Natural killer cell (primary cell): ENCODE measurements at regions not wholly inside any gene's neighbourhood (a gene's known extent, or its start where the extent isn't known, plus 50 kb on each side); places are given as distances from the start of the nearest gene placed in this dataset.

ENCODE experiments used
- ATAC-seq, 3 donors: fragments of 150-1000 bp in 2 of 3; fragments of 200-7000 bp in 1 of 3; cut with Tn5 transposase; 1 replicate in 1 of 3; 2 replicates in 2 of 3; pipeline ENCODE4 v1.10.0; 2021; ENCODE audit warnings: mild to moderate bottlenecking in 2 of 3, moderate library complexity in 2 of 3
- DNase-seq, 2 donors: peaks; one replicate each; pipeline versions ENCODE4 v3.0.0 to v3.0.0-alpha.2; 2013 to 2021; ENCODE audit warnings: mixed read lengths in 1 of 2
- H3K27ac ChIP-seq: one replicate; pipeline ENCODE4 v1.5.1; 2013; ENCODE audit warnings: mild to moderate bottlenecking, low read length
- H3K27me3 ChIP-seq: one replicate; pipeline ENCODE4 v1.6.1; 2013; ENCODE audit warnings: low read length; ENCODE audit not compliant: control insufficient read depth, insufficient read depth
- H3K36me3 ChIP-seq: one replicate; pipeline ENCODE4 v1.6.1; 2013; ENCODE audit warnings: low read length; ENCODE audit not compliant: control insufficient read depth, insufficient read depth
- H3K4me1 ChIP-seq: one replicate; pipeline ENCODE4 v1.6.1; 2013; ENCODE audit warnings: low read length; ENCODE audit not compliant: control insufficient read depth, insufficient read depth
- H3K4me3 ChIP-seq: one replicate; pipeline ENCODE4 v1.5.1; 2013; ENCODE audit warnings: low read length
- H3K9me3 ChIP-seq: one replicate; pipeline ENCODE4 v1.6.1; 2013; ENCODE audit warnings: low read length; ENCODE audit not compliant: control insufficient read depth, insufficient read depth
- H3K27ac Mint-ChIP-seq, 2 donors: one replicate each; pipeline ENCODE4 v1.8.0; 2022; ENCODE audit warnings: mild to moderate bottlenecking in 2 of 2, mixed read lengths in 2 of 2, moderate library complexity in 1 of 2
- H3K27me3 Mint-ChIP-seq, 2 donors: one replicate each; pipeline ENCODE4 v1.8.0; 2022; ENCODE audit warnings: low read depth in 2 of 2, mixed read lengths in 2 of 2
- H3K36me3 Mint-ChIP-seq: one replicate; pipeline ENCODE4 v1.8.0; 2022; ENCODE audit warnings: mixed read lengths
- H3K4me1 Mint-ChIP-seq, 2 donors: one replicate each; pipeline ENCODE4 v1.8.0; 2022; ENCODE audit warnings: mixed read lengths in 2 of 2
- H3K4me3 Mint-ChIP-seq: one replicate; pipeline ENCODE4 v1.8.0; 2022; ENCODE audit warnings: mild to moderate bottlenecking, moderate library complexity, mixed read lengths
- H3K9me3 Mint-ChIP-seq, 2 donors: one replicate each; pipeline ENCODE4 v1.8.0; 2022; ENCODE audit warnings: mixed read lengths in 2 of 2
- CTCF ChIP-seq: fragments of 200-600 bp; IDR thresholded peaks from one replicate; pipeline ENCODE4 v1.8.0; 2022; ENCODE audit warnings: antibody characterized with exemption
- WGBS: methylation state at CpG from one replicate; pipeline ENCODE4 v1.1.7; 2013; ENCODE audit warnings: missing lambda C conversion rate; ENCODE audit not compliant: insufficient coverage; 5-methylcytosine and 5-hydroxymethylcytosine counted together
- intact Hi-C: fragments of 100-400 bp; cut with micrococcal nuclease; formaldehyde crosslinking; loops from one replicate; pipeline ENCODE4 v1.14.2; 2022

GRCh38 chr16:65576139-65576538 is 454.3 kb upstream of the CDH11 start:
- no peaks in the 10 kb centered on the region for H3K27me3 ChIP-seq
- Mint-ChIP-seq H3K36me3 (no peaks in the 10 kb centered on the region), H3K27me3 (no peaks in the 10 kb centered on the region), H3K4me3 (no peak overlapping the region), H3K27ac (no peak overlapping the region), H3K4me1 (no peaks in the 10 kb centered on the region), H3K9me3 (peaks cover 0 to 4% of the 10 kb centered on the region in 2 donors)
- intact Hi-C loops: no loop called here
- no peaks in the 10 kb centered on the region for H3K36me3 ChIP-seq
- H3K4me1 ChIP-seq: no peaks in the 10 kb centered on the region
- no peak for TF ChIP-seq CTCF
- H3K9me3 ChIP-seq: no peaks in the 10 kb centered on the region
- H3K4me3 ChIP-seq: no peak overlapping the region
- no peak for DNase-seq
- H3K27ac ChIP-seq: no peak overlapping the region
- WGBS: 88% methylated on average over 11 of the region's 11 CpGs
- no peak for ATAC-seq

- Mint-ChIP-seq H3K9me3 (peaks cover 0 to 7% of the 10 kb centered on the region in 2 donors), H3K27me3 (no peaks in the 10 kb centered on the region), H3K4me1 (no peaks in the 10 kb centered on the region), H3K27ac (no peak overlapping the region), H3K36me3 (no peaks in the 10 kb centered on the region), H3K4me3 (no peak overlapping the region)
- H3K4me1 ChIP-seq: no peaks in the 10 kb centered on the region
- H3K9me3 ChIP-seq: no peaks in the 10 kb centered on the region
- H3K4me3 ChIP-seq: no peak overlapping the region
- intact Hi-C loops: no loop called here
- ATAC-seq: no peak
- TF ChIP-seq CTCF: no peak
- H3K27ac ChIP-seq: no peak overlapping the region
- no peaks in the 10 kb centered on the region for H3K36me3 ChIP-seq
- no peak for DNase-seq
- H3K27me3 ChIP-seq: no peaks in the 10 kb centered on the region
- 69% methylated on average over 10 of the region's 13 CpGs for WGBS
These were observed 452.6 kb upstream of the CDH11 start for GRCh38 chr16:65574326-65574966.

- WGBS: 67% methylated on average over 1 of the region's 1 CpG
- Histone ChIP-seq H3K4me1 (no peaks in the 10 kb centered on the region), H3K9me3 (no peaks in the 10 kb centered on the region), H3K4me3 (no peak overlapping the region), H3K36me3 (no peaks in the 10 kb centered on the region), H3K27me3 (no peaks in the 10 kb centered on the region), H3K27ac (no peak overlapping the region)
- no peak overlapping the region for H3K27ac Mint-ChIP-seq
- H3K36me3 Mint-ChIP-seq: no peaks in the 10 kb centered on the region
- DNase-seq (no peak), ATAC-seq (no peak)
- peaks cover 0 to 7% of the 10 kb centered on the region in 2 donors for H3K9me3 Mint-ChIP-seq
- TF ChIP-seq CTCF: no peak
- intact Hi-C loops: no loop called here
- no peak overlapping the region for H3K4me3 Mint-ChIP-seq
- no peaks in the 10 kb centered on the region for H3K4me1 Mint-ChIP-seq
- H3K27me3 Mint-ChIP-seq: no peaks in the 10 kb centered on the region
These were observed 450.3 kb upstream of the CDH11 start for GRCh38 chr16:65572156-65572555.

GRCh38 chr16:65570261-65570660 is 448.4 kb upstream of the CDH11 start:
- no peak for DNase-seq
- no peak overlapping the region for H3K4me3 Mint-ChIP-seq
- H3K27me3 Mint-ChIP-seq: no peaks in the 10 kb centered on the region
- no CpG with 5 or more reads among the region's 1 CpG for WGBS
- no peak overlapping the region for H3K27ac Mint-ChIP-seq
- no peak for ATAC-seq
- H3K4me1 ChIP-seq: no peaks in the 10 kb centered on the region
- no peaks in the 10 kb centered on the region for H3K9me3 ChIP-seq
- intact Hi-C loops: no loop called here
- peaks cover 0 to 4% of the 10 kb centered on the region in 2 donors for H3K9me3 Mint-ChIP-seq
- no peaks in the 10 kb centered on the region for H3K36me3 Mint-ChIP-seq
- H3K36me3 ChIP-seq: no peaks in the 10 kb centered on the region
- no peaks in the 10 kb centered on the region for H3K4me1 Mint-ChIP-seq
- H3K27me3 ChIP-seq: no peaks in the 10 kb centered on the region
- no peak overlapping the region for H3K27ac ChIP-seq
- TF ChIP-seq CTCF: no peak
- H3K4me3 ChIP-seq: no peak overlapping the region
